Smooth muscle cell (in vitro differentiated cells): ENCODE measurements at regions not wholly inside any gene's neighbourhood (a gene's known extent, or its start where the extent isn't known, plus 50 kb on each side); places are given as distances from the start of the nearest gene placed in this dataset.
"Not testable (repeated sequence)": the region's sequence is repeated elsewhere in the genome, so short reads cannot be mapped to it uniquely, and the experiment has no call there.

Experiments used
- DNase-seq: peaks from one replicate; lab custom pipeline; 2025; ENCODE audit not compliant: unreplicated experiment; lab: John Stamatoyannopoulos, UW
- H2AFZ ChIP-seq: fragments of 200-600 bp; sonication (generic); 2 replicates; pipeline ENCODE4 v1.6.0; 2016; ENCODE audit warnings: antibody characterized with exemption, low read depth, mild to moderate bottlenecking
- H3F3A ChIP-seq: fragments of 200-600 bp; sonication (generic); 2 replicates; pipeline ENCODE4 v1.6.0; 2017; ENCODE audit warnings: antibody characterized with exemption, low read depth
- H3K27ac ChIP-seq: fragments of 200-600 bp; sonication (generic); 2 replicates; pipeline ENCODE4 v1.5.1; 2016; ENCODE audit warnings: low read depth, mild to moderate bottlenecking
- H3K27me3 ChIP-seq: fragments of 200-600 bp; sonication (generic); 2 replicates; pipeline ENCODE4 v1.6.1; 2016; ENCODE audit warnings: low read depth, mild to moderate bottlenecking
- H3K36me3 ChIP-seq: fragments of 200-600 bp; sonication (generic); 2 replicates; pipeline ENCODE4 v1.5.1; 2016; ENCODE audit warnings: low read depth
- H3K4me1 ChIP-seq: fragments of 200-600 bp; sonication (generic); 2 replicates; pipeline ENCODE4 v1.5.1; 2016; ENCODE audit warnings: low read depth
- H3K4me2 ChIP-seq: fragments of 200-600 bp; sonication (generic); 2 replicates; pipeline ENCODE4 v1.6.0; 2016; ENCODE audit warnings: mild to moderate bottlenecking
- H3K4me3 ChIP-seq: fragments of 200-600 bp; sonication (generic); 2 replicates; pipeline ENCODE4 v1.5.1; 2016; ENCODE audit warnings: mild to moderate bottlenecking
- H3K79me2 ChIP-seq: fragments of 200-600 bp; sonication (generic); 2 replicates; pipeline ENCODE4 v1.6.0; 2016; ENCODE audit warnings: low read depth, mild to moderate bottlenecking
- H3K9ac ChIP-seq: fragments of 200-600 bp; sonication (generic); 2 replicates; pipeline ENCODE4 v1.6.0; 2016; ENCODE audit warnings: low read depth
- H3K9me3 ChIP-seq: fragments of 200-600 bp; sonication (generic); replicated peaks from 2 replicates; pipeline ENCODE4 v1.5.1; 2016; ENCODE audit warnings: low read depth
- H4K20me1 ChIP-seq: fragments of 200-600 bp; sonication (generic); 2 replicates; pipeline ENCODE4 v1.6.0; 2016; ENCODE audit warnings: low read depth
- WGBS: methylation state at CpG from one replicate; pipeline ENCODE4 v1.1.7; 2016; ENCODE audit warnings: low lambda C conversion rate; 5-methylcytosine and 5-hydroxymethylcytosine counted together
- TF ChIP-seq, protein P1 (sequence below): fragments of 200-600 bp; sonication (generic); IDR thresholded peaks from 2 replicates; pipeline ENCODE4 v1.5.1; 2017; ENCODE audit warnings: borderline replicate concordance, mild to moderate bottlenecking, antibody characterized with exemption; ENCODE audit not compliant: insufficient read depth, poor library complexity, severe bottlenecking

DNA sequence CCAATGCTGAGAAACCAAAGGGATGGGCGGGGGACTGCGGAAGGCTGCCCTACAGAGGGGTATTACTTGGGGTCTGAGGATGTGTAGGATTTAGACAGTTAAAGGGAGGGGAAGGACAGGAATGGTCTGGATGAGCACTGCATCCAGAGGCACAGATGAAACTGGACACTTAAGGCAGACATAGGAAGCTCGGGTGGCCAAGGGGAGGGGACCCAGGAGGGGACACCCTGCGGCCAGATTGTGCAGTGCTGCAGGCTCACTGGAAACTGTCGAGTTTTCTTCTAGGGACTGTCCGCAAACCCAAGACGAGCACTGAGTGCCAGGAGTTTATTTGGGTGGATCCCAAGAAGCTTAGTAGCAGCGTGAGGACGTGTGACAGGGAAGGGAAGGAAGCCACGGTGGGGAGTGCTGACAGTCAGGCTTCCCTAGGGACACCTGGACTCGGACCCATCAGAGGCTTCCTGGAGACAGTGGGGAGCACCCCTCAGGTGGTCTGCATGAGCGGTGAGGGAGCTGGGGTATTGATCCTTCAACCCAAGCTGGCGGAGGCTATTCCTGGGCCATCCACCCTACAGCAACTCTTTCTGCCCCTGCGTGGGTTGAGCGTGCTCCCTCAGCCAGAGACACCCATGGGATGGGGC, 278.7 kb downstream of the FOXL1 start:
- Histone ChIP-seq H3K27me3 (no peaks in the 10 kb centered on the region), H3K9me3 (no peaks in the 10 kb centered on the region), H2AFZ (no peak overlapping the region), H3K27ac (no peak overlapping the region), H3K36me3 (no peaks in the 10 kb centered on the region), H3K4me2 (no peak overlapping the region), H3K79me2 (no peaks in the 10 kb centered on the region), H4K20me1 (no peaks in the 10 kb centered on the region), H3K4me3 (no peak overlapping the region), H3K4me1 (no peaks in the 10 kb centered on the region), H3K9ac (no peak overlapping the region), H3F3A (no peaks in the 10 kb centered on the region)
- WGBS: 91% methylated on average over 15 of the region's 15 CpGs
- no peak for DNase-seq
- TF ChIP-seq, protein P1, sequence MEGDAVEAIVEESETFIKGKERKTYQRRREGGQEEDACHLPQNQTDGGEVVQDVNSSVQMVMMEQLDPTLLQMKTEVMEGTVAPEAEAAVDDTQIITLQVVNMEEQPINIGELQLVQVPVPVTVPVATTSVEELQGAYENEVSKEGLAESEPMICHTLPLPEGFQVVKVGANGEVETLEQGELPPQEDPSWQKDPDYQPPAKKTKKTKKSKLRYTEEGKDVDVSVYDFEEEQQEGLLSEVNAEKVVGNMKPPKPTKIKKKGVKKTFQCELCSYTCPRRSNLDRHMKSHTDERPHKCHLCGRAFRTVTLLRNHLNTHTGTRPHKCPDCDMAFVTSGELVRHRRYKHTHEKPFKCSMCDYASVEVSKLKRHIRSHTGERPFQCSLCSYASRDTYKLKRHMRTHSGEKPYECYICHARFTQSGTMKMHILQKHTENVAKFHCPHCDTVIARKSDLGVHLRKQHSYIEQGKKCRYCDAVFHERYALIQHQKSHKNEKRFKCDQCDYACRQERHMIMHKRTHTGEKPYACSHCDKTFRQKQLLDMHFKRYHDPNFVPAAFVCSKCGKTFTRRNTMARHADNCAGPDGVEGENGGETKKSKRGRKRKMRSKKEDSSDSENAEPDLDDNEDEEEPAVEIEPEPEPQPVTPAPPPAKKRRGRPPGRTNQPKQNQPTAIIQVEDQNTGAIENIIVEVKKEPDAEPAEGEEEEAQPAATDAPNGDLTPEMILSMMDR: no peak

DNA sequence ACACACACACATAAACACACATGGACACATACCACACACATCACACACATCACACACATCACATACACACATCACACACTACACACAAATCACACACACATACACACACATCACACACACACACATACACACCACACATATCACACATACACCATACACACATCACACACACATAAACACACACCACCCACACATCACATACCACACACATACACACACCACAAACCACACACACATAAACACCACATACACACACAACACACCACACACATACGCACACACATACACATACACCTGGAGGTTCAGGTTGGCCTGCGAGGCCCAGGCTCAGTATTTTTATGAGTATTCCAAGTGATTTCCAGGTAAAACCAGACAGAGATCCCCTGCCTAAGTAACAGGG, 279.5 kb downstream of the FOXL1 start:
- H3K4me2 ChIP-seq: no peak overlapping the region
- no peak overlapping the region for H3K27ac ChIP-seq
- DNase-seq: no peak
- no peak overlapping the region for H2AFZ ChIP-seq
- H3K9ac ChIP-seq: no peak overlapping the region
- H4K20me1 ChIP-seq: no peaks in the 10 kb centered on the region
- H3K79me2 ChIP-seq: no peaks in the 10 kb centered on the region
- no peaks in the 10 kb centered on the region for H3K36me3 ChIP-seq
- no peaks in the 10 kb centered on the region for H3F3A ChIP-seq
- no peaks in the 10 kb centered on the region for H3K9me3 ChIP-seq
- no peaks in the 10 kb centered on the region for H3K27me3 ChIP-seq
- no peaks in the 10 kb centered on the region for H3K4me1 ChIP-seq
- TF ChIP-seq, protein P1: no peak
- 96% methylated on average over 2 of the region's 2 CpGs for WGBS
- no peak overlapping the region for H3K4me3 ChIP-seq

DNA sequence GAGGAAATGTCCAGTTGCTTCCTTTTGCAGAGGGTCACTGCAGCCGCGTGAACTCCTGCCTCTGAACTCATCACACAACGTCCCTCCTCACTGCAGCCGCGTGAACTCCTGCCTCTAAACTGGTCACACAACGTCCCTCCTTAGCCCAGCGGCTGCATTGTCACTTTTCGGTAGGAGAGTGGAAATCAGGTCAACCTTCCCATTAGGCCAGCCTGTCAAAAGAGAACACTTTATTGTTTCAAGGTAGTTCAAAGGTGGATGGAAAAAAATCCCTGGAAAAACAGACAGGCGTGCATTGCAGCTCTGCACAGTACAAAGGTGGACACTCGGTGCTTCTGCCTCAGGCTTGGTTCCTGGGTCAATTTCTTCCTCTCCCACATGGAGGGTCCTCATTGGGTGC, 280.2 kb downstream of the FOXL1 start:
- no peaks in the 10 kb centered on the region for H3K4me1 ChIP-seq
- no peaks in the 10 kb centered on the region for H3K9me3 ChIP-seq
- no peaks in the 10 kb centered on the region for H3K79me2 ChIP-seq
- no peaks in the 10 kb centered on the region for H4K20me1 ChIP-seq
- no peak overlapping the region for H3K27ac ChIP-seq
- DNase-seq: no peak
- no peaks in the 10 kb centered on the region for H3K36me3 ChIP-seq
- TF ChIP-seq, protein P1: no peak
- H3K4me3 ChIP-seq: no peak overlapping the region
- H2AFZ ChIP-seq: no peak overlapping the region
- WGBS: 88% methylated on average over 10 of the region's 10 CpGs
- no peaks in the 10 kb centered on the region for H3F3A ChIP-seq
- no peak overlapping the region for H3K9ac ChIP-seq
- H3K4me2 ChIP-seq: no peak overlapping the region
- no peaks in the 10 kb centered on the region for H3K27me3 ChIP-seq

DNA sequence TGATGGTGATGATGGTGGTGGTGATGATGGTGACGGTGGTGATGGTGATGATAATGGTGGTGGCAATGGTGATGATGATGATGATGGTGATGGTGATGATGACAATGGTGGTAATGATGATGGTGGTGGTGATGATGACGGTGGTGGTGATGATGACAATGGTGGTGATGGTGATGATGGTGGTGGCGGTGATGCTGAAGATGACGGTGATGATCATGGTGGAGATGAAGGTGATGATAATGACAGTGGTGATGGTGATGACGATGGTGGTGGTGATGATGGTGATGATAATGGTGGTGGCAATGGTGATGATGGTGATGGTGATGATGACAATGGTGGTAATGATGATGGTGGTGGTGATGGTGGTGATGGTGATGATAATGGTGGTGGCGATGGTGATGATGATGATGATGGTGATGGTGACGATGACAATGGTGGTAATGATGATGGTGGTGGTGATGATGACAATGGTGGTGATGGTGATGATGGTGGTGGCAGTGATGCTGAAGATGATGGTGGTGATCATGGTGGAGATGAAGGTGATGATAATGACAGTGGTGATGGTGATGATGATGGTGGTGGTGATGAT, 283.0 kb downstream of the FOXL1 start:
- not testable (repeated sequence) for H3K4me2 ChIP-seq, H3K4me3 ChIP-seq, DNase-seq, H4K20me1 ChIP-seq, H3K9ac ChIP-seq, H3K36me3 ChIP-seq, H3K4me1 ChIP-seq, H3K27ac ChIP-seq, H3K9me3 ChIP-seq, H3F3A ChIP-seq, H3K79me2 ChIP-seq, H3K27me3 ChIP-seq, H2AFZ ChIP-seq
- WGBS: 96% methylated on average over 7 of the region's 7 CpGs
